KMS-11 (cell line): ENCODE measurements at regions not wholly inside any gene's neighbourhood (a gene's known extent, or its start where the extent isn't known, plus 50 kb on each side); places are given as distances from the start of the nearest gene placed in this dataset.

ENCODE experiments used
- H2AFZ ChIP-seq: fragments of 200-600 bp; sonication (generic); 2 replicates; pipeline ENCODE4 v1.6.1; 2016; ENCODE audit warnings: antibody characterized with exemption, mixed run types, low read depth
- H3K27ac ChIP-seq: fragments of 200-600 bp; sonication (generic); 2 replicates; pipeline ENCODE4 v1.6.1; 2016; ENCODE audit warnings: mild to moderate bottlenecking, mixed run types
- H3K27me3 ChIP-seq: fragments of 200-600 bp; sonication (generic); 2 replicates; pipeline ENCODE4 v1.6.1; 2017; ENCODE audit warnings: mild to moderate bottlenecking, low read depth, mixed run types, moderate library complexity; ENCODE audit not compliant: insufficient read depth
- H3K36me3 ChIP-seq: fragments of 200-600 bp; sonication (generic); 2 replicates; pipeline ENCODE4 v1.6.1; 2017; ENCODE audit warnings: mild to moderate bottlenecking, mixed run types; ENCODE audit not compliant: insufficient read depth
- H3K4me1 ChIP-seq: fragments of 200-600 bp; sonication (generic); 2 replicates; pipeline ENCODE4 v1.6.1; 2016; ENCODE audit warnings: mild to moderate bottlenecking, low read depth, mixed run types; ENCODE audit not compliant: poor library complexity, severe bottlenecking
- H3K4me2 ChIP-seq: fragments of 200-600 bp; sonication (generic); 2 replicates; pipeline ENCODE4 v1.7.0; 2016; ENCODE audit warnings: mild to moderate bottlenecking, mixed run types
- H3K4me3 ChIP-seq: fragments of 200-600 bp; sonication (generic); IDR thresholded peaks from 2 replicates; pipeline ENCODE4 v1.6.1; 2017; ENCODE audit warnings: low read depth, low read length, mixed read lengths; ENCODE audit not compliant: insufficient read depth
- H3K79me2 ChIP-seq: fragments of 200-600 bp; sonication (generic); 2 replicates; pipeline ENCODE4 v1.6.1; 2016; ENCODE audit warnings: low read depth, mixed run types; ENCODE audit not compliant: insufficient read depth
- H3K9ac ChIP-seq: fragments of 200-600 bp; sonication (generic); 2 replicates; pipeline ENCODE4 v1.6.1; 2016; ENCODE audit warnings: mild to moderate bottlenecking, mixed run types
- H4K20me1 ChIP-seq: fragments of 200-600 bp; sonication (generic); 2 replicates; pipeline ENCODE4 v1.6.1; 2016; ENCODE audit warnings: mild to moderate bottlenecking, mixed run types; ENCODE audit not compliant: insufficient read depth
- CTCF ChIP-seq: fragments of 200-600 bp; sonication (generic); conservative IDR thresholded peaks from 2 replicates; pipeline ENCODE4 v1.6.1; 2017; ENCODE audit warnings: low read depth, mild to moderate bottlenecking, antibody characterized with exemption, low read length, moderate library complexity, mixed read lengths

GRCh38 chr1:221462345-221462744 is 279.5 kb downstream of the DUSP10 start:
- Histone ChIP-seq H3K36me3 (no peaks in the 10 kb centered on the region), H4K20me1 (no peaks in the 10 kb centered on the region), H2AFZ (no peak overlapping the region), H3K4me1 (no peaks in the 10 kb centered on the region), H3K79me2 (no peaks in the 10 kb centered on the region), H3K9ac (no peak overlapping the region), H3K4me3 (no peak overlapping the region), H3K4me2 (no peak overlapping the region), H3K27ac (no peak overlapping the region), H3K27me3 (no peaks in the 10 kb centered on the region)
- no peak for TF ChIP-seq CTCF

GRCh38 chr1:221468546-221468945 is 273.3 kb downstream of the DUSP10 start:
- Histone ChIP-seq H4K20me1 (no peaks in the 10 kb centered on the region), H3K9ac (no peak overlapping the region), H3K36me3 (no peaks in the 10 kb centered on the region), H3K27me3 (no peaks in the 10 kb centered on the region), H3K4me2 (no peak overlapping the region), H3K4me1 (no peaks in the 10 kb centered on the region), H2AFZ (no peak overlapping the region), H3K79me2 (no peaks in the 10 kb centered on the region), H3K4me3 (no peak overlapping the region), H3K27ac (no peak overlapping the region)
- no peak for TF ChIP-seq CTCF

DNA sequence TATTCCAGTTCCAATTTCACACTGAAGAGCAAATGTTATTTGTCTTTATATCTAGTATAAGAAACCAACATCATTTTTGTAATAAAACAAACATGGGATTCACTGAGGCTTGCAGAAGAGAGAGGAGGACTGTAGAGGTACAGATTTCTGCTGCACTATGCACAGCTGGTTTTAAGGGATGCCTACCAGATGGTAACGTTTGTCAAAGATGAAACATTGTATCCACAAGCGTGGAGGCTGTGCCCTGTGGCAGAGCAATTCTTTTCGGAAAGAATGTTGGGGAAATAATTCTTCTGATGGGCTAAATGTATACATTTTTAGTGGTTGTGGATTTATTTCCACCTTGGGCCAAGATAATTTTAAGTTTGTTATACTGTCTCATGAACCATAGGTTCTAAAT is 272.4 kb downstream of the DUSP10 start:
- H3K4me3 ChIP-seq: no peak overlapping the region
- H3K4me2 ChIP-seq: no peak overlapping the region
- no peaks in the 10 kb centered on the region for H3K79me2 ChIP-seq
- no peak overlapping the region for H3K27ac ChIP-seq
- no peak overlapping the region for H2AFZ ChIP-seq
- no peaks in the 10 kb centered on the region for H3K36me3 ChIP-seq
- H4K20me1 ChIP-seq: no peaks in the 10 kb centered on the region
- TF ChIP-seq CTCF: no peak
- no peak overlapping the region for H3K9ac ChIP-seq
- no peaks in the 10 kb centered on the region for H3K4me1 ChIP-seq
- no peaks in the 10 kb centered on the region for H3K27me3 ChIP-seq

GRCh38 chr1:221470000-221470698 is 271.7 kb downstream of the DUSP10 start:
- no peak for TF ChIP-seq CTCF
- no peaks in the 10 kb centered on the region for H3K79me2 ChIP-seq
- no peak overlapping the region for H2AFZ ChIP-seq
- no peak overlapping the region for H3K9ac ChIP-seq
- H3K4me1 ChIP-seq: no peaks in the 10 kb centered on the region
- H3K4me2 ChIP-seq: no peak overlapping the region
- no peak overlapping the region for H3K27ac ChIP-seq
- no peaks in the 10 kb centered on the region for H3K27me3 ChIP-seq
- no peaks in the 10 kb centered on the region for H4K20me1 ChIP-seq
- no peak overlapping the region for H3K4me3 ChIP-seq
- no peaks in the 10 kb centered on the region for H3K36me3 ChIP-seq
